IPS-18a (cell line): ENCODE measurements at regions not wholly inside any gene's neighbourhood (a gene's known extent, or its start where the extent isn't known, plus 50 kb on each side); places are given as distances from the start of the nearest gene placed in this dataset.

Experiments
- H3K27ac ChIP-seq: one replicate; pipeline ENCODE4 v1.5.1; 2013; ENCODE audit warnings: low read length
- H3K27me3 ChIP-seq: one replicate; pipeline ENCODE4 v1.6.1; 2013; ENCODE audit warnings: mild to moderate bottlenecking, low read length; ENCODE audit not compliant: control insufficient read depth, insufficient read depth
- H3K36me3 ChIP-seq: one replicate; pipeline ENCODE4 v1.6.1; 2013; ENCODE audit warnings: low read depth, low read length; ENCODE audit not compliant: control insufficient read depth
- H3K4me1 ChIP-seq: one replicate; pipeline ENCODE4 v1.6.1; 2013; ENCODE audit warnings: low read depth, low read length; ENCODE audit not compliant: control insufficient read depth
- H3K4me3 ChIP-seq: one replicate; pipeline ENCODE4 v1.5.1; 2013; ENCODE audit warnings: low read length
- H3K9ac ChIP-seq: one replicate; pipeline ENCODE4 v1.6.1; 2013; ENCODE audit warnings: mild to moderate bottlenecking, low read length, moderate library complexity
- H3K9me3 ChIP-seq: one replicate; pipeline ENCODE4 v1.6.1; 2013; ENCODE audit warnings: low read depth, low read length; ENCODE audit not compliant: control insufficient read depth

DNA sequence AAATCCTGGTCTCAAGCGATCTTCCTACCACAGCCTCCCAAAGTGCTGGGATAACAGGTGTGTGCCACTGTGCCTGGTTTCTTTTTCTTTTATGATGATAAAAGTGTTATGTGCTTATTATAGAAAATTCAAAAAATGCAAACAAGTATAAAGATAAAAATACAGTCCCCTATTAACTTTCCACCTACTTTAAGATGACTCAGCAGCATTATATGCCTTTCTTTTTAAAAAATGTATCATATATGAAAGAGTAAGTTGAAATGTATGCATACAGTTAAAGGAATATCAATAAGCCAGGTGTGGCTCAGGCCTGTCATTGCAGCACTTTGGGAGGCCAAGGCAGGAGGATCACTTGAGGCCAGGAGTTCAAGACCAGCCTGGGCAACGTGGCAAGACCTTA is 216.9 kb upstream of the GALNT17 start:
- Histone ChIP-seq H3K9me3 (no peaks in the 10 kb centered on the region), H3K4me3 (no peak overlapping the region), H3K36me3 (no peaks in the 10 kb centered on the region), H3K27me3 (no peaks in the 10 kb centered on the region), H3K9ac (no peak overlapping the region), H3K27ac (no peak overlapping the region), H3K4me1 (no peaks in the 10 kb centered on the region)

- H3K4me3 ChIP-seq, result no peak overlapping the region
- H3K27ac ChIP-seq, result no peak overlapping the region
- H3K27me3 ChIP-seq, result no peaks in the 10 kb centered on the region
- H3K36me3 ChIP-seq, result no peaks in the 10 kb centered on the region
- no peak overlapping the region for H3K9ac ChIP-seq
- no peaks in the 10 kb centered on the region for H3K9me3 ChIP-seq
- no peaks in the 10 kb centered on the region for H3K4me1 ChIP-seq
Measured at GRCh38 chr7:70919481-70920073, 212.4 kb upstream of the GALNT17 start.

DNA sequence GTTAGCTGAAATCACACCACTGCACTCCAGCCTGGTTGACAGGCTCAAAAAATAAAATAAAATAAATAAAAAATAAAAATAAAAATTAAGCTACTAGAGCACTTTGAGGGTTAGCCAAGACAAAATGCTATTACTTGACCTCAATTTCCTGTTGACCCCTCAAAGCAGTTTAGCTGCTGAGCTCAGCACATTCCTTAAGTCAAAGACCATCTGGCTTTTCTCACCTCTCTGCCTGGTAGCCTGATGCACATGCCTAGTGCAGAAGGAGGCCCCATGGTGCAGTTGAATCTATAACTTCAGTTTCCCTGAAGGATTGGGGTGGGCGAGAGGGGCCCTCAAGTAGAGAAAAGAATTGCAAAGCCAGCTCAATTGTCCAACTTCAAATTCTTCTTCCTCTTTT is 211.1 kb upstream of the GALNT17 start:
- no peaks in the 10 kb centered on the region for H3K36me3 ChIP-seq
- no peaks in the 10 kb centered on the region for H3K27me3 ChIP-seq
- no peaks in the 10 kb centered on the region for H3K9me3 ChIP-seq
- H3K27ac ChIP-seq, result no peak overlapping the region
- H3K4me1 ChIP-seq, result no peaks in the 10 kb centered on the region
- H3K9ac ChIP-seq, result no peak overlapping the region
- H3K4me3 ChIP-seq, result no peak overlapping the region

GRCh38 chr7:70923181-70923845 is 208.6 kb upstream of the GALNT17 start:
- Histone ChIP-seq H3K27ac (no peak overlapping the region), H3K9me3 (no peaks in the 10 kb centered on the region), H3K9ac (no peak overlapping the region), H3K27me3 (no peaks in the 10 kb centered on the region), H3K36me3 (no peaks in the 10 kb centered on the region), H3K4me3 (no peak overlapping the region), H3K4me1 (no peaks in the 10 kb centered on the region)

DNA sequence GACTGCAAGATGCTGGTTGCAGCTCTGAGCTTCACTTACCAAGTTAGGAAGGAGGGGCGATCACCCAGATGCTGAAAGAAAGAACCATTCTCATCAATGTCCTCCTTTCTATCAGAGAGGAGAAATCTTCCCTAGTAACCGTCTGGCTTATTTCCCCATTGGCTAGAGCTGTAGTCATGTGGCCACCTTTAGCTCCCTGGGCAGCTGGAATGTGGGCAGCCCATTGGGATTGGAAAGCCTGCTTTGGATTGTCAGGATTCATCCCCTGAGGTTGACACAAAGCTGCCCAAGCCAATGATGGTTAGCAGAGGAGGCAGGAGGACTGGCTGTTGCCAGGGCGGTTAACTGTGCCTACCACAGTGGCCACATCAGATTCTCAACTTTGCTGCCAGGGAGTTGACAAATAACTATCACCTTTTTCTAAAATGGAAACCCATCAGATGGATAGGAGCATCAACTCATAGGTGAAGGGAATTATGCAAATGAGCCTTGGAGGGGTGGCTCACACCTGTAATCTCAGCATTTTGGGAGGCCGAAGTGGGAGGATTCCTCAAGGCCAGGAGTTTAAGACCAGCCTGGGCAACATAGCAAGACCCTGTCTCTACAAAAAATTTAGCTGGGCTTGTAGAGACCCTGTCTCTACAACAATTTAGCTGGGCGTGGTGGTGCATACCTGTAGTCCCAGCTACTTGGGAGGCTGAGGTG is 206.4 kb upstream of the GALNT17 start:
- Histone ChIP-seq H3K27me3 (no peaks in the 10 kb centered on the region), H3K27ac (no peak overlapping the region), H3K4me3 (no peak overlapping the region), H3K9me3 (no peaks in the 10 kb centered on the region), H3K4me1 (no peaks in the 10 kb centered on the region), H3K36me3 (no peaks in the 10 kb centered on the region), H3K9ac (no peak overlapping the region)

- H3K9ac ChIP-seq, result no peak overlapping the region
- H3K27me3 ChIP-seq, result no peaks in the 10 kb centered on the region
- no peak overlapping the region for H3K27ac ChIP-seq
- no peaks in the 10 kb centered on the region for H3K4me1 ChIP-seq
- no peaks in the 10 kb centered on the region for H3K36me3 ChIP-seq
- no peak overlapping the region for H3K4me3 ChIP-seq
- no peaks in the 10 kb centered on the region for H3K9me3 ChIP-seq
Measured at GRCh38 chr7:70926666-70927065, 205.3 kb upstream of the GALNT17 start.

- no peak overlapping the region for H3K4me3 ChIP-seq
- no peaks in the 10 kb centered on the region for H3K9me3 ChIP-seq
- no peak overlapping the region for H3K27ac ChIP-seq
- no peaks in the 10 kb centered on the region for H3K27me3 ChIP-seq
- peaks cover 6% of the 10 kb centered on the region for H3K4me1 ChIP-seq
- no peaks in the 10 kb centered on the region for H3K36me3 ChIP-seq
- no peak overlapping the region for H3K9ac ChIP-seq
Measured at GRCh38 chr7:70935311-70935710, 196.6 kb upstream of the GALNT17 start.

DNA sequence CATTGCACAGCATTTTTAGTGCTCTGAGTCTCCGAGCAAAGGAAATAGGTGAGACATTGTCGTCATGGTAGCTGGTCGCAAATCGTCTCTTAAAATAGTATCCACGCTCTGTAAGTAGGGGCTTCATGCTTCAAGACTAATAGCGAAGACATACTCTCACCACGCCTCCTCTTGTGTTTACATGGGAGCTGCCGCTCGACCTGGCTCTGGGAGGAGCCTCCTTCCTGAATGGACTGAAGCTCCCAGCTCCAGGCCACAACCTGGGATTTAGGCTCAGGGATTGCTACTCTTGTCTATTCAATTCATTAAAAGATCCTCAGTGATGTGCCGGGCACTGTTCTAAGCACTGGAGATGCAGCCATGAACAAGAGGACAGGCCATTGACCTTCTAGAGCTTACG is 196.1 kb upstream of the GALNT17 start:
- Histone ChIP-seq H3K4me3 (no peak overlapping the region), H3K27ac (no peak overlapping the region), H3K36me3 (no peaks in the 10 kb centered on the region), H3K9ac (no peak overlapping the region), H3K27me3 (no peaks in the 10 kb centered on the region), H3K4me1 (peaks cover 6% of the 10 kb centered on the region), H3K9me3 (no peaks in the 10 kb centered on the region)

GRCh38 chr7:70937424-70937823 is 194.5 kb upstream of the GALNT17 start:
- Histone ChIP-seq H3K27me3 (no peaks in the 10 kb centered on the region), H3K9ac (no peak overlapping the region), H3K27ac (no peak overlapping the region), H3K9me3 (no peaks in the 10 kb centered on the region), H3K36me3 (no peaks in the 10 kb centered on the region), H3K4me3 (no peak overlapping the region), H3K4me1 (peaks cover 6% of the 10 kb centered on the region)

- H3K4me3 ChIP-seq, result no peak overlapping the region
- peaks cover 5% of the 10 kb centered on the region for H3K4me1 ChIP-seq
- no peaks in the 10 kb centered on the region for H3K9me3 ChIP-seq
- no peaks in the 10 kb centered on the region for H3K36me3 ChIP-seq
- H3K27me3 ChIP-seq, result no peaks in the 10 kb centered on the region
- H3K27ac ChIP-seq, result no peak overlapping the region
- no peak overlapping the region for H3K9ac ChIP-seq
Measured at GRCh38 chr7:70940597-70940996, 191.3 kb upstream of the GALNT17 start.

GRCh38 chr7:70942791-70943190 is 189.2 kb upstream of the GALNT17 start:
- no peaks in the 10 kb centered on the region for H3K36me3 ChIP-seq
- H3K27me3 ChIP-seq, result no peaks in the 10 kb centered on the region
- no peak overlapping the region for H3K27ac ChIP-seq
- no peaks in the 10 kb centered on the region for H3K4me1 ChIP-seq
- H3K9ac ChIP-seq, result no peak overlapping the region
- no peaks in the 10 kb centered on the region for H3K9me3 ChIP-seq
- no peak overlapping the region for H3K4me3 ChIP-seq

- no peaks in the 10 kb centered on the region for H3K9me3 ChIP-seq
- H3K27me3 ChIP-seq, result no peaks in the 10 kb centered on the region
- H3K36me3 ChIP-seq, result no peaks in the 10 kb centered on the region
- H3K4me1 ChIP-seq, result no peaks in the 10 kb centered on the region
- H3K9ac ChIP-seq, result no peak overlapping the region
- H3K27ac ChIP-seq, result no peak overlapping the region
- no peak overlapping the region for H3K4me3 ChIP-seq
Measured at GRCh38 chr7:70944516-70944915, 187.4 kb upstream of the GALNT17 start.
